ENCODE measurements at regions not wholly inside any gene's neighbourhood (a gene's known extent, or its start where the extent isn't known, plus 50 kb on each side); places are given as distances from the start of the nearest gene placed in this dataset.
A peak's percentile ranks its signal among the peaks of the same experiment; 100 is the strongest.

GRCh38 chr7:20541608-20542349 is 73.7 kb upstream of the ABCB5 start:
- TF ChIP-seq CTCF (conservative IDR thresholded peaks at IDR 0.05; ENCODE audit: low read depth, low read length) (no peak), EZH2 (IDR thresholded peaks at IDR 0.05; ENCODE audit: borderline replicate concordance, low read depth, low read length, poor library complexity, severe bottlenecking) (no peak)
- intact Hi-C loops (cut with micrococcal nuclease; ENCODE audit: unreplicated experiment) = loop anchor here (5.0 kb wide), 1 partner anchor 56 kb away; no protein-coding TSS in a partner anchor
- Histone ChIP-seq H3K36me3 (ENCODE audit: insufficient read depth, low read length, poor library complexity, severe bottlenecking) (no peaks in the 10 kb centered on the region), H3K9me3 (ENCODE audit: low read depth, low read length, poor library complexity, severe bottlenecking) (no peaks in the 10 kb centered on the region), H3K27ac (ENCODE audit: low read depth, low read length, poor library complexity, severe bottlenecking) (peak overlapping the region; percentile 14), H3K27me3 (replicated peaks; ENCODE audit: insufficient read depth, low read depth, low read length, poor library complexity) (no peaks in the 10 kb centered on the region), H3K4me3 (ENCODE audit: low read depth, low read length, poor library complexity, severe bottlenecking) (no peak overlapping the region), H3K4me1 (ENCODE audit: insufficient read depth, low read length, poor library complexity, severe bottlenecking) (peaks cover 20% of the 10 kb centered on the region)
- peak; percentile 24 for DNase-seq (ENCODE audit: low spot score)
- BruUV-seq (replicated peaks) = no TSS peak
- ChIA-PET POLR2A (ENCODE audit: low non-redundant PET) (no interaction called here), CTCF (no interaction called here)

DNA sequence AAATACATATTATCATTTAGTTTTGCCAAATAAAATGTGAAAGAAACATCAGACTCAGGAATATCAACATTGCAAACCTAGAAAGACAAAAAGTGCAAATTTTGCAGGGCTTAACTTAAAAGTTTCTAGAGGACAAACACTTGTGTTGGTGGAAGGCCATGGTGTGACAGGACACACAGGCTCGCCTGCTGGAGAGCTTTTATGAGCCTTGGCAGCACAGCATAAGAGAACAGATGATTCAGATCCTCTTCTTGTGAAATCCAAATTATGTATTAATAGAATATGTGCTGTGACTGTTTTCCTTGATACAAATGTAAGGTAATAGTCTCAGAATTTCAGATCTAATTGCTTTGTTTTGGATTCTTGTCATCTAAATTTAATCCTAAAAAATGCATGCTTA is 72.9 kb upstream of the ABCB5 start:
- no peak for DNase-seq (ENCODE audit: low spot score)
- ChIA-PET CTCF (no interaction called here), POLR2A (ENCODE audit: low non-redundant PET) (no interaction called here)
- H3K27ac ChIP-seq (ENCODE audit: low read depth, low read length, poor library complexity, severe bottlenecking) = no peak overlapping the region
- no TSS peak for BruUV-seq (replicated peaks)
- no peaks in the 10 kb centered on the region for H3K27me3 ChIP-seq (replicated peaks; ENCODE audit: insufficient read depth, low read depth, low read length, poor library complexity)
- intact Hi-C loops (cut with micrococcal nuclease; ENCODE audit: unreplicated experiment) = loop anchor here (5.0 kb wide), 1 partner anchor 55 kb away; no protein-coding TSS in a partner anchor
- H3K36me3 ChIP-seq (ENCODE audit: insufficient read depth, low read length, poor library complexity, severe bottlenecking) = no peaks in the 10 kb centered on the region
- no peaks in the 10 kb centered on the region for H3K9me3 ChIP-seq (ENCODE audit: low read depth, low read length, poor library complexity, severe bottlenecking)
- H3K4me1 ChIP-seq (ENCODE audit: insufficient read depth, low read length, poor library complexity, severe bottlenecking) = peaks cover 20% of the 10 kb centered on the region
- H3K4me3 ChIP-seq (ENCODE audit: low read depth, low read length, poor library complexity, severe bottlenecking) = no peak overlapping the region
- TF ChIP-seq CTCF (conservative IDR thresholded peaks at IDR 0.05; ENCODE audit: low read depth, low read length) (no peak), EZH2 (IDR thresholded peaks at IDR 0.05; ENCODE audit: borderline replicate concordance, low read depth, low read length, poor library complexity, severe bottlenecking) (no peak)

- peaks cover 20% of the 10 kb centered on the region for H3K4me1 ChIP-seq (ENCODE audit: insufficient read depth, low read length, poor library complexity, severe bottlenecking)
- intact Hi-C loops (cut with micrococcal nuclease; ENCODE audit: unreplicated experiment) = loop anchor here (5.0 kb wide), 1 partner anchor 54 kb away; no protein-coding TSS in a partner anchor
- ChIA-PET CTCF (no interaction called here), POLR2A (ENCODE audit: low non-redundant PET) (no interaction called here)
- H3K36me3 ChIP-seq (ENCODE audit: insufficient read depth, low read length, poor library complexity, severe bottlenecking) = no peaks in the 10 kb centered on the region
- no peaks in the 10 kb centered on the region for H3K9me3 ChIP-seq (ENCODE audit: low read depth, low read length, poor library complexity, severe bottlenecking)
- no TSS peak for BruUV-seq (replicated peaks)
- H3K4me3 ChIP-seq (ENCODE audit: low read depth, low read length, poor library complexity, severe bottlenecking) = no peak overlapping the region
- no peak for DNase-seq (ENCODE audit: low spot score)
- no peak for TF ChIP-seq EZH2 (IDR thresholded peaks at IDR 0.05; ENCODE audit: borderline replicate concordance, low read depth, low read length, poor library complexity, severe bottlenecking)
- TF ChIP-seq CTCF (conservative IDR thresholded peaks at IDR 0.05; ENCODE audit: low read depth, low read length) = no peak
- no peaks in the 10 kb centered on the region for H3K27me3 ChIP-seq (replicated peaks; ENCODE audit: insufficient read depth, low read depth, low read length, poor library complexity)
- no peak overlapping the region for H3K27ac ChIP-seq (ENCODE audit: low read depth, low read length, poor library complexity, severe bottlenecking)
Measured at GRCh38 chr7:20543500-20543899, 72.0 kb upstream of the ABCB5 start.
